GM19043 (cell line): ENCODE measurements at regions not wholly inside any gene's neighbourhood (a gene's known extent, or its start where the extent isn't known, plus 50 kb on each side); places are given as distances from the start of the nearest gene placed in this dataset.
A peak's percentile ranks its signal among the peaks of the same experiment; 100 is the strongest.
"Not testable (repeated sequence)": the region's sequence is repeated elsewhere in the genome, so short reads cannot be mapped to it uniquely, and the experiment has no call there.

Experiments used
- ATAC-seq: cut with Tn5 transposase; IDR thresholded peaks from one replicate; pipeline ENCODE4 v1.9.1; 2021; ENCODE audit warnings: low read depth; ENCODE audit not compliant: unreplicated experiment

DNA sequence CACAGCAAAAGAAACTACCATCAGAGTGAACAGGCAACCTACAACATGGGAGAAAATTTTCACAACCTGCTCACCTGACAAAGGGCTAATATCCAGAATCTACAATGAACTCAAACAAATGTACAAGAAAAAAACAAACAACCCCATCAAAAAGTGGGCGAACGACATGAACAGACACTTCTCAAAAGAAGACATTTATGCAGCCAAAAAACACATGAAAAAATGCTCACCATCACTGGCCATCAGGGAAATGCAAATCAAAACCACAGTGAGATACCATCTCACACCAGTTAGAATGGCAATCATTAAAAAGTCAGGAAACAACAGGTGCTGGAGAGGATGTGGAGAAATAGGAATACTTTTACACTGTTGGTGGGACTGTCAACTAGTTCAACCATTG is 207.8 kb downstream of the USP6NL start:
- ATAC-seq: not testable (repeated sequence)

GRCh38 chr10:11403116-11403515 is 208.3 kb downstream of the USP6NL start:
- ATAC-seq: peak; percentile 68

DNA sequence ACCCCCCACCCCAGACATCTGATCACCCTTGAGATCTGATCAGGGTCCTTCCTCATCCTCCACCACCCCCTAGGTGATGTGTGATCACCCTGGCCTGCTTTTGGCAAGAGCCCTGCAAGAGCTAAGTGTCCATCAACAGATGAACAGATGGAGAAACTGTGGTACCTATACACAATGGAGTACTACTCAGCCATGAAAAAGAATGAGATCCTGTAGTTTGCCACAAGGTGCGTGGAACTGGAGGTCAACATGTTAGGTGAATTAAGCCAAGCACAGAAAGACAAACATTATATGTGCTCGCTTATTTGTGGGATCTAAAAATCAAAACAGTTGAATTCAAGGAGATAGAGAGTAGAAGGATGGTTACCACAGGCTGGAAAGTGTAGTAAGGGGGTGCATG is 209.1 kb downstream of the USP6NL start:
- no peak for ATAC-seq

GRCh38 chr10:11401264-11402235 is 209.9 kb downstream of the USP6NL start:
- no peak for ATAC-seq

DNA sequence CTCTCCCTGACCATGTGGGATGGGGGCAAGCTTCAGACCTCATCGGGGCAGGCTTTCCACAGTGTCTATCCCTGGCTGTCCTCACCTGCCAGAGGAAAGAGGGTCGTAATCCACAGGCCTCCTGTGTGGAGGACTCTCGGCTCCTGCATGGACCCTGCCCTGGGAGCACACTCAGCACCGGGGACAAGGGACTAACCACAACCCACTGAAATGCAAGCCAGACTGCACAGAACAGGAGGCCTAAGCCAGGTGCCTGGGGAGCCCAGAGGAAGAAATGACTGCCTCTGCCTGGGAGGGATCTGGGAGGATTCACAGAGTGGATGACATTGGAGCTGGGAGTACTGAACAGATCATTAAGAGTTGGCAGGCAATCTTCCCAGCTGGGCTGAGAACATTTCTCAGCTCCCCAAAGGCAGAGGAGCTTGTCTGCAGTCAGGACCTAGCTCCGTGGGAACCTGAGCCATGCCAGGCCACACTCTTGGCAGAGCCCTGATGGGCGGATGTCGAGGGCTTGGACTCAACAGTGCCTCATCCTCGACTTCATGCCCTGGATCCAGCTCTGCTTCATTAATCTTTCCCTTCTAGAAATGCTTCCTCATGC is 213.4 kb downstream of the USP6NL start:
- ATAC-seq: no peak

GRCh38 chr10:11397077-11397965 is 214.1 kb downstream of the USP6NL start:
- no peak for ATAC-seq

GRCh38 chr10:11396311-11396955 is 215.0 kb downstream of the USP6NL start:
- ATAC-seq: no peak

- no peak for ATAC-seq
Measured at GRCh38 chr10:11395581-11396310, 215.7 kb downstream of the USP6NL start.

DNA sequence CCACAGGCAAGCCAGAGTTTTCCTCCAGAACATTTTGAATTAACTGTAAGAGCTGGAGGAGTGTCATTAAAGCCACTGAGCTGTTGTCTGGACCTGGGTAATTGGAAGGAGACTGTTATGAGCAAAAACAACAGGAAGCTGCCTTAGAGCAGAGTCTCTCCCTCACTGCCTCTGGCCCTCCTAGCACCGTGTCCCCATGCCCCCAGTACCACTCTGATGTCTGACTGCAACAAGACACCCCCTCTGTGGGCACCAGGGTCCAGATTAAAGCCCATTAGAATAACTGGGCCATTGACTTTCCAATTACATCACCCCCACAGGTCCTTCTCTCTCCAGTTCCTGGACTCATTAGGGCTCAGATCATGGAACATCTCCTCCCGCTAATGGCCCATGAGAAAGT is 216.3 kb downstream of the USP6NL start:
- ATAC-seq: no peak

GRCh38 chr10:11393858-11394257 is 217.6 kb downstream of the USP6NL start:
- no peak for ATAC-seq

DNA sequence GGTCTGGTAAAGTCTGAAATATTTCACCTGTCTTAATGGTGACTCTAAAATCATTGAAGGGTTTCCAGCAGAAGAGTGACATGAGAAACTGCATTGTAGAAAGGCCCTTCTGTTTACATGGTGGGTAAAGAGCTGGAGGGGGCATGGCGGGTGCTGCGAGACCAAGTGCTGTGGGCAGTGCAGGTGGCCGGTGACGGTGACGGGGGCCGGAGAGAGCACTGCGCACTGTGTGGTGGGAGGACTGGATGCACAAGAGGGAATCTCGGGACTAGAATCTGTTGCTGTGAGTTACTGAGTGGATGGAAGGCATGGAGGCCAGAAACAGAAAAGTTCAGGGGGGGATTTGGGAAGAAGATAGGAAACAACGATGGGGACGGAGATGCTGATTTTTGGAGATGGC is 218.7 kb downstream of the USP6NL start:
- ATAC-seq: no peak

DNA sequence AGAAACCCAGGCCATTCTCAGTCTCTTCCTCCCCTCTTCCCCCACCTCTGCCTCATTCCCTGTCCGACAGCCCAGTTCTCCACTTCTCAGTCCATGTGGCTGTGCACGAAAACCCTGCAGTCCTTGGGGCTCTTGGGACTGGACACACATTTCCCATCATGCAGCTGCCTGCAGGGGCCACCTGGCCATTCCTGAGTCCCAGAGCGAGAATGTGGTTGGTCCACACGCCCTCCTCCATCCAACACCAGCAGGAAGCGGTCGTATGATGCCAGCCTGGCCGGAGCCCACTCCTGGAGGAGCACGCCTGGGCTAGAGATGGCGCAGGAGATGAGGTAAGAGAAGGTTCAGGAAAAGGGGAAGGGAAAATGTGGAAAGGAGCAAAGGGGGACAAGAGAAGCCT is 222.5 kb downstream of the USP6NL start:
- ATAC-seq: no peak

DNA sequence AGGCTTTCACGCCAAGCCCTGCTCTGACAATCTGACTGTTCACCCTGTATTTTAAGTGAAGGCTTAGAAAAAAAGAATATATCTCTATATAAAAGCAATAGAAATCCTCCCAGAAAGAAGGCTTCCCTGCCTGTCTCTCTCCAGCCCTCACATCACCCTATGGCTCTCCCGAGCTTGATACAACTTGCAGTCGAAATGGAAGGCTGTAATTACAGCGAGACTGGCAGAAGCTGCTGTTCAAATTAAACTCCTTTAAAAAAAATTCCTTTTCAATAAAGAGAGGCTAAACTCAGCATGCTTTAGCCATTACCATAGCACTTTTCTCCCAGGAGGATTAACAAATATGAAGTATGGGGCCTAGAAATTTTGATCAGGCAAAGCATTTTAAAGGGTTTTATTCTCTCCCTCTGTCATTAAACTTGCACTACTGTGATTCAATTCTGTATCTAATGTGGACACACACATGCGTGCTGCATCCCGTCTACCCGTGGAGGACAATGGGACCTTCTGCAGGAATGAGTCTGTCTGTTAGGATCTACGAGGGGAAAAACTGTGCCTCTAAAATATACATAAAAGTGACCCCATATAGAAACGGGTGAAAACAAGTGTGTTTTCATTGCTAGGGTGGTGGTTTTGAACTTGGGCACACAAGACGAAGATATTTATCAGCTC is 223.8 kb downstream of the USP6NL start:
- ATAC-seq: no peak

- ATAC-seq: no peak
Measured at GRCh38 chr10:11387044-11387443, 224.4 kb downstream of the USP6NL start.
